ENCODE measurements at regions not wholly inside any gene's neighbourhood (a gene's known extent, or its start where the extent isn't known, plus 50 kb on each side); places are given as distances from the start of the nearest gene placed in this dataset.

GRCh38 chr1:8256321-8256720 lies 61.6 kb upstream of the SLC45A1 start:
- Histone ChIP-seq H3K4me3 (replicated peaks in 1 of 4; ENCODE audit: control extremely low read depth in 1 of 4, insufficient read depth in 1 of 4, low read depth in 3 of 4, low read length in 4 of 4) (no peak overlapping the region), H3K79me2 (ENCODE audit: control insufficient read depth, insufficient read depth, low read length) (no peaks in the 10 kb centered on the region), H3K27me3 (ENCODE audit: control insufficient read depth, insufficient read depth, low read length) (no peaks in the 10 kb centered on the region), H3K4me2 (ENCODE audit: extremely low read depth, insufficient read depth, low read length) (no peak overlapping the region), H4K20me1 (ENCODE audit: control insufficient read depth, extremely low read depth, insufficient read depth, low read length) (no peaks in the 10 kb centered on the region), H3K27ac (ENCODE audit: insufficient read depth, low read length) (no peak overlapping the region), H3K9ac (ENCODE audit: insufficient read depth, low read length) (no peak overlapping the region), H3K4me1 (ENCODE audit: control insufficient read depth, extremely low read depth, insufficient read depth, low read length) (peaks cover 8% of the 10 kb centered on the region), H2AFZ (ENCODE audit: low read length) (no peak overlapping the region), H3K9me3 (ENCODE audit: control insufficient read depth, insufficient read depth, low read depth, low read length) (no peaks in the 10 kb centered on the region), H3K36me3 (ENCODE audit: control insufficient read depth, insufficient read depth, low read length) (no peaks in the 10 kb centered on the region)
- no peak for DNase-seq (ENCODE audit: low read depth in 2 of 2)
- TF ChIP-seq CTCF (conservative IDR thresholded peaks at IDR 0.05 in 1 of 2, IDR thresholded peaks at IDR 0.05 in 1 of 2; ENCODE audit: low read depth in 1 of 2, low read length in 2 of 2) (no peak), EZH2 (IDR thresholded peaks at IDR 0.05; ENCODE audit: low read length, missing control alignments) (no peak)

DNA sequence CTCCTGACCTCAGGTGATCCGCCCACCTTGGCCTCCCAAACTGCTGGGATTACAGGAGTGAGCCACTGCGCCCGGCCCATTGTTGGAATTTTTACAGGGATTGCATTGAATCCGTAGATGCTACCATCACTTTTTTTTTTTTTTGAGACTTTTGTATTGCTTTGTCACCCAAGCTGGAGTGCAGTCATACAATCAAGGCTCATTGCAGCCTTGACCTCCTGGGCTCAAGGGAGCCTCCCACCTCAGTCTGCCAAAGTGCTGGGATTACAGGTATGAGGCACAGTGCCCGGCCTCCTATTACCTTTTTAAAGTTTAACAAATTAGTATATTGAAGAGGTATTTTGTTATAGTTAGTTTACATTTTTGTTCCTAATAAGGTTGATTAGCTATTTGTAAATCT lies 62.2 kb upstream of the SLC45A1 start:
- TF ChIP-seq CTCF (conservative IDR thresholded peaks at IDR 0.05 in 1 of 2, IDR thresholded peaks at IDR 0.05 in 1 of 2; ENCODE audit: low read depth in 1 of 2, low read length in 2 of 2) (no peak), EZH2 (IDR thresholded peaks at IDR 0.05; ENCODE audit: low read length, missing control alignments) (no peak)
- Histone ChIP-seq H3K4me2 (ENCODE audit: extremely low read depth, insufficient read depth, low read length) (no peak overlapping the region), H3K27me3 (ENCODE audit: control insufficient read depth, insufficient read depth, low read length) (no peaks in the 10 kb centered on the region), H2AFZ (ENCODE audit: low read length) (no peak overlapping the region), H3K36me3 (ENCODE audit: control insufficient read depth, insufficient read depth, low read length) (no peaks in the 10 kb centered on the region), H3K9ac (ENCODE audit: insufficient read depth, low read length) (no peak overlapping the region), H3K79me2 (ENCODE audit: control insufficient read depth, insufficient read depth, low read length) (no peaks in the 10 kb centered on the region), H3K4me3 (replicated peaks in 1 of 4; ENCODE audit: control extremely low read depth in 1 of 4, insufficient read depth in 1 of 4, low read depth in 3 of 4, low read length in 4 of 4) (no peak overlapping the region), H4K20me1 (ENCODE audit: control insufficient read depth, extremely low read depth, insufficient read depth, low read length) (no peaks in the 10 kb centered on the region), H3K27ac (ENCODE audit: insufficient read depth, low read length) (no peak overlapping the region), H3K9me3 (ENCODE audit: control insufficient read depth, insufficient read depth, low read depth, low read length) (no peaks in the 10 kb centered on the region), H3K4me1 (ENCODE audit: control insufficient read depth, extremely low read depth, insufficient read depth, low read length) (peaks cover 8% of the 10 kb centered on the region)
- DNase-seq (ENCODE audit: low read depth in 2 of 2) = no peak

DNA sequence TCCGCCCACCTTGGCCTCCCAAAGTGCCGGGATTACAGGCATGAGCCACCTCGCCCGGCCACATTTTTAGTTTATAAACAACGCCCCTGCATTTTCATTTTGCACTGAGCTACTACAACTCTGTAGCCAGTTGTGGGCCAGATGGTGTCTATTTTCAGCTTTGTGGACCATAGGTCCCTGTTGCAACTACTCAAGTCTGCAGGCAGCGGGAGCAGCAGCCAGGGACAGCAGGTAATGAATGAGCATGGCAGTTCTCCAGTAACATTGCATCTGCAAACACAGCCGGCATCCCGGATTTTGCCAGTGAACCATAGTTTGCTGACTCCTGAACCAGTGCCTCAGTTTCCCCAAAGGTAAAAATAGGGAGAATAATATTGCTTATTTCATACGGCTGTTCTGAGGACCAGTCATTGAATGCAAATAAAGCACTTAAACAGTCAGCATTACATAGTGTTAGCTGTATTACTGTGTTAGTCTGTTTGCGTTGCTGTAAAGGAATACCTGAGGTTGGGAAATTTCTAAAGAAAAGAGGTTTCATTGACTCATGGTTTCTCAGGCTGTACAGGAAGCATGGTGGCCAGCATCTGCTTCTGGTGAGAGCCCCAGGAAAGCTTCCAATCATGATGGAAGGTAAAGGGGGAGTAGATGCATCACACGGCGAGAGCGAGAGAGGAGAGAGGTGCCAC lies 65.5 kb upstream of the SLC45A1 start:
- no peaks in the 10 kb centered on the region for H4K20me1 ChIP-seq (ENCODE audit: control insufficient read depth, extremely low read depth, insufficient read depth, low read length)
- no peaks in the 10 kb centered on the region for H3K9me3 ChIP-seq (ENCODE audit: control insufficient read depth, insufficient read depth, low read depth, low read length)
- no peaks in the 10 kb centered on the region for H3K36me3 ChIP-seq (ENCODE audit: control insufficient read depth, insufficient read depth, low read length)
- H3K4me1 ChIP-seq (ENCODE audit: control insufficient read depth, extremely low read depth, insufficient read depth, low read length) = no peaks in the 10 kb centered on the region
- no peak for TF ChIP-seq EZH2 (IDR thresholded peaks at IDR 0.05; ENCODE audit: low read length, missing control alignments)
- TF ChIP-seq CTCF (conservative IDR thresholded peaks at IDR 0.05 in 1 of 2, IDR thresholded peaks at IDR 0.05 in 1 of 2; ENCODE audit: low read depth in 1 of 2, low read length in 2 of 2) = no peak
- H3K79me2 ChIP-seq (ENCODE audit: control insufficient read depth, insufficient read depth, low read length) = no peaks in the 10 kb centered on the region
- H3K27me3 ChIP-seq (ENCODE audit: control insufficient read depth, insufficient read depth, low read length) = no peaks in the 10 kb centered on the region
- no peak overlapping the region for H3K27ac ChIP-seq (ENCODE audit: insufficient read depth, low read length)
- DNase-seq (ENCODE audit: low read depth in 2 of 2) = peak in 1 of 2 donors; percentile 24
- H2AFZ ChIP-seq (ENCODE audit: low read length) = no peak overlapping the region
- no peak overlapping the region for H3K4me2 ChIP-seq (ENCODE audit: extremely low read depth, insufficient read depth, low read length)
- no peak overlapping the region for H3K9ac ChIP-seq (ENCODE audit: insufficient read depth, low read length)
- no peak overlapping the region for H3K4me3 ChIP-seq (replicated peaks in 1 of 4; ENCODE audit: control extremely low read depth in 1 of 4, insufficient read depth in 1 of 4, low read depth in 3 of 4, low read length in 4 of 4)
